GM19025 (cell line): ENCODE measurements at regions not wholly inside any gene's neighbourhood (a gene's known extent, or its start where the extent isn't known, plus 50 kb on each side); places are given as distances from the start of the nearest gene placed in this dataset.

ENCODE experiments used
- ATAC-seq: cut with Tn5 transposase; IDR thresholded peaks from one replicate; pipeline ENCODE4 v1.9.1; 2021; ENCODE audit warnings: mild to moderate bottlenecking, low read depth, moderate library complexity; ENCODE audit not compliant: unreplicated experiment

- ATAC-seq, result no peak
Measured at GRCh38 chr3:64900156-64900555, 212.4 kb upstream of the ADAMTS9 start.

GRCh38 chr3:64898941-64899340 is 211.1 kb upstream of the ADAMTS9 start:
- no peak for ATAC-seq

- ATAC-seq, result no peak
Measured at GRCh38 chr3:64895991-64896895, 208.4 kb upstream of the ADAMTS9 start.

- no peak for ATAC-seq
Measured at GRCh38 chr3:64895106-64895990, 207.5 kb upstream of the ADAMTS9 start.

- ATAC-seq, result no peak
Measured at GRCh38 chr3:64894006-64894405, 206.2 kb upstream of the ADAMTS9 start.

GRCh38 chr3:64892671-64893309 is 205.0 kb upstream of the ADAMTS9 start:
- no peak for ATAC-seq

- ATAC-seq, result no peak
Measured at GRCh38 chr3:64891021-64891420, 203.2 kb upstream of the ADAMTS9 start.

GRCh38 chr3:64890466-64890865 is 202.7 kb upstream of the ADAMTS9 start:
- no peak for ATAC-seq

GRCh38 chr3:64890006-64890405 is 202.2 kb upstream of the ADAMTS9 start:
- no peak for ATAC-seq

- no peak for ATAC-seq
Measured at GRCh38 chr3:64888840-64889392, 201.1 kb upstream of the ADAMTS9 start.

- no peak for ATAC-seq
Measured at GRCh38 chr3:64888165-64888564, 200.4 kb upstream of the ADAMTS9 start.

- no peak for ATAC-seq
Measured at GRCh38 chr3:64885055-64885454, 197.3 kb upstream of the ADAMTS9 start.

GRCh38 chr3:64884536-64884935 is 196.7 kb upstream of the ADAMTS9 start:
- ATAC-seq, result no peak

- no peak for ATAC-seq
Measured at GRCh38 chr3:64880916-64881315, 193.1 kb upstream of the ADAMTS9 start.

- ATAC-seq, result no peak
Measured at GRCh38 chr3:64878362-64878761, 190.6 kb upstream of the ADAMTS9 start.

GRCh38 chr3:64873400-64873799 is 185.6 kb upstream of the ADAMTS9 start:
- ATAC-seq, result no peak

- no peak for ATAC-seq
Measured at GRCh38 chr3:64872345-64872744, 184.5 kb upstream of the ADAMTS9 start.

- ATAC-seq, result no peak
Measured at GRCh38 chr3:64871834-64872249, 184.0 kb upstream of the ADAMTS9 start.

GRCh38 chr3:64870876-64871646 is 183.3 kb upstream of the ADAMTS9 start:
- no peak for ATAC-seq

- ATAC-seq, result no peak
Measured at GRCh38 chr3:64867224-64867623, 179.4 kb upstream of the ADAMTS9 start.
